H1 (cell line): ENCODE measurements at regions not wholly inside any gene's neighbourhood (a gene's known extent, or its start where the extent isn't known, plus 50 kb on each side); places are given as distances from the start of the nearest gene placed in this dataset.

ENCODE experiments used
- CTCF ChIA-PET: fragments of 300-600 bp; sonication (Branson Sonifier 250); formaldehyde crosslinking; loops from one replicate; lab custom pipeline; 2021; ENCODE audit not compliant: partially characterized antibody; lab: Charles Lee
- POLR2A ChIA-PET: fragments of 300-600 bp; sonication (Branson Sonifier 250); formaldehyde crosslinking; loops from one replicate; lab custom pipeline; 2021; ENCODE audit warnings: inconsistent platforms; ENCODE audit not compliant: partially characterized antibody; lab: Charles Lee
- DNase-seq, 2 experiments: peaks; one replicate each; pipeline versions ENCODE4 v3.0.0 to v3.0.0-alpha.2; 2010 to 2022; ENCODE audit warnings: low spot score in 2 of 2, low read depth in 1 of 2, mixed read lengths in 1 of 2
- FAIRE-seq: peaks from 2 replicates; lab custom pipeline; 2011; peaks lifted over from hg19 to GRCh38; lab: Jason Lieb, UNC
- H2AFZ ChIP-seq: 2 replicates; pipeline ENCODE4 v1.8.1; 2012; ENCODE audit warnings: low read length, inconsistent platforms
- H2AK5ac ChIP-seq: 2 replicates; pipeline ENCODE4 v1.6.1; 2013; ENCODE audit warnings: low read depth, low read length
- H2BK120ac ChIP-seq: replicated peaks from 2 replicates; pipeline ENCODE3; 2013; ENCODE audit warnings: low read depth, low read length, inconsistent platforms
- H2BK12ac ChIP-seq: 2 replicates; pipeline ENCODE4 v1.6.1; 2013; ENCODE audit warnings: low read depth, low read length
- H2BK15ac ChIP-seq: 2 replicates; pipeline ENCODE4 v1.6.1; 2013; ENCODE audit warnings: low read length
- H2BK20ac ChIP-seq: 2 replicates; pipeline ENCODE4 v1.6.1; 2013; ENCODE audit warnings: low read length
- H2BK5ac ChIP-seq: 2 replicates; pipeline ENCODE4 v1.6.1; 2013; ENCODE audit warnings: low read depth, low read length
- H3K14ac ChIP-seq: 2 replicates; pipeline ENCODE4 v1.6.1; 2013; ENCODE audit warnings: inconsistent platforms; ENCODE audit not compliant: insufficient read length
- H3K18ac ChIP-seq: 2 replicates; pipeline ENCODE4 v1.6.1; 2013; ENCODE audit warnings: low read length; ENCODE audit errors: extremely low read depth
- H3K23ac ChIP-seq: 2 replicates; pipeline ENCODE4 v1.6.1; 2013; ENCODE audit warnings: inconsistent platforms; ENCODE audit not compliant: insufficient read length
- H3K23me2 ChIP-seq: 2 replicates; pipeline ENCODE4 v1.6.1; 2013; ENCODE audit warnings: low read depth, low read length
- H3K27ac ChIP-seq: 2 replicates; pipeline ENCODE4 v1.6.1; 2011; ENCODE audit warnings: low read depth, low read length, inconsistent platforms
- H3K27me3 ChIP-seq, 4 experiments: replicated peaks in 1 of 4; 1 replicate in 1 of 4; 2 replicates in 3 of 4; pipeline versions ENCODE4 v1.6.1 to v1.8.1; 2011 to 2013; ENCODE audit warnings: low read length in 3 of 4, mild to moderate bottlenecking in 3 of 4, inconsistent platforms in 2 of 4, mixed read lengths in 2 of 4, moderate library complexity in 1 of 4; ENCODE audit not compliant: control insufficient read depth in 3 of 4, insufficient read depth in 3 of 4; ENCODE audit errors: extremely low read depth in 1 of 4
- H3K36me3 ChIP-seq, 4 experiments: 2 replicates each; pipeline versions ENCODE4 v1.6.1 to v1.8.1; 2011 to 2013; ENCODE audit warnings: mild to moderate bottlenecking in 4 of 4, low read length in 3 of 4, moderate library complexity in 2 of 4, control low read depth in 1 of 4, inconsistent platforms in 1 of 4; ENCODE audit not compliant: insufficient read depth in 4 of 4, control insufficient read depth in 2 of 4
- H3K4ac ChIP-seq: replicated peaks from 2 replicates; pipeline ENCODE3; 2013; ENCODE audit warnings: low read length, low read depth, mixed read lengths, inconsistent platforms; ENCODE audit not compliant: insufficient read length
- H3K4me1 ChIP-seq, 4 experiments: replicated peaks in 1 of 4; 1 replicate in 1 of 4; 2 replicates in 3 of 4; pipeline versions ENCODE4 v1.6.1 to v1.8.1; 2011 to 2013; ENCODE audit warnings: low read length in 3 of 4, inconsistent platforms in 2 of 4, mixed read lengths in 1 of 4; ENCODE audit not compliant: insufficient read depth in 4 of 4, control insufficient read depth in 3 of 4
- H3K4me2 ChIP-seq, 2 experiments: 2 replicates each; pipeline versions ENCODE4 v1.6.1 to v1.8.1; 2011 to 2013; ENCODE audit warnings: low read depth in 2 of 2, low read length in 2 of 2, control low read depth in 1 of 2, inconsistent platforms in 1 of 2, mild to moderate bottlenecking in 1 of 2; ENCODE audit not compliant: insufficient read depth in 1 of 2
- H3K4me3 ChIP-seq, 4 experiments: fragments of 200-600, 300-600 bp in 1 of 4; sonication (generic), shearing (Covaris generic), sonication (Bioruptor Twin) in 1 of 4; 2 replicates each; pipeline versions ENCODE4 v1.5.1 to v1.8.1; 2011 to 2016; ENCODE audit warnings: low read length in 4 of 4, low read depth in 3 of 4, control low read depth in 2 of 4, inconsistent platforms in 2 of 4, mild to moderate bottlenecking in 2 of 4, mixed read lengths in 1 of 4, moderate library complexity in 1 of 4; ENCODE audit not compliant: insufficient read depth in 2 of 4; ENCODE audit errors: extremely low read depth in 1 of 4
- H3K56ac ChIP-seq: replicated peaks from 2 replicates; pipeline ENCODE3; 2013; ENCODE audit warnings: low read depth, mild to moderate bottlenecking, mixed read lengths, low read length, inconsistent platforms; ENCODE audit not compliant: insufficient read length
- H3K79me1 ChIP-seq: 2 replicates; pipeline ENCODE4 v1.6.1; 2013; ENCODE audit warnings: low read depth, low read length, control low read depth
- H3K79me2 ChIP-seq, 2 experiments: 2 replicates each; pipeline versions ENCODE4 v1.6.1 to v1.8.1; 2012 to 2013; ENCODE audit warnings: low read length in 2 of 2, mild to moderate bottlenecking in 2 of 2, inconsistent platforms in 1 of 2; ENCODE audit not compliant: insufficient read depth in 2 of 2, control insufficient read depth in 1 of 2
- H3K9ac ChIP-seq, 4 experiments: replicated peaks in 1 of 4; 1 replicate in 1 of 4; 2 replicates in 3 of 4; pipeline versions ENCODE4 v1.6.1 to v1.8.1; 2011 to 2013; ENCODE audit warnings: low read depth in 3 of 4, low read length in 3 of 4, control low read depth in 2 of 4, mild to moderate bottlenecking in 2 of 4, moderate library complexity in 2 of 4, inconsistent platforms in 1 of 4; ENCODE audit errors: extremely low read depth in 1 of 4
- H3K9me3 ChIP-seq, 2 experiments: 2 replicates each; pipeline versions ENCODE4 v1.6.1 to v1.8.1; 2012 to 2013; ENCODE audit warnings: mild to moderate bottlenecking in 2 of 2, moderate library complexity in 2 of 2, control low read depth in 1 of 2, inconsistent platforms in 1 of 2, low read depth in 1 of 2, low read length in 1 of 2, mixed read lengths in 1 of 2; ENCODE audit not compliant: insufficient read depth in 2 of 2
- H4K20me1 ChIP-seq, 2 experiments: replicated peaks in 1 of 2; 2 replicates each; pipeline versions ENCODE3 to v1.8.1; 2011 to 2013; ENCODE audit warnings: inconsistent platforms in 2 of 2, low read length in 2 of 2, mild to moderate bottlenecking in 1 of 2; ENCODE audit not compliant: insufficient read depth in 2 of 2, control insufficient read depth in 1 of 2
- H4K5ac ChIP-seq: 2 replicates; pipeline ENCODE4 v1.6.1; 2013; ENCODE audit warnings: low read length, low read depth, mixed read lengths, inconsistent platforms; ENCODE audit not compliant: insufficient read length
- H4K8ac ChIP-seq: 2 replicates; pipeline ENCODE4 v1.8.0; 2013; ENCODE audit warnings: mild to moderate bottlenecking, moderate library complexity, low read length, inconsistent platforms; ENCODE audit not compliant: insufficient read depth; ENCODE audit errors: extremely low read depth
- H4K91ac ChIP-seq: replicated peaks from 2 replicates; pipeline ENCODE3; 2013; ENCODE audit warnings: low read length, mixed read lengths, inconsistent platforms; ENCODE audit not compliant: insufficient read length
- CREB1 ChIP-seq: IDR thresholded peaks from 2 replicates; pipeline ENCODE4 v1.6.1; 2012; ENCODE audit warnings: inconsistent platforms
- EZH2 ChIP-seq: fragments of 200-600 bp; sonication (generic); IDR thresholded peaks from 2 replicates; pipeline ENCODE4 v1.7.1; 2012; ENCODE audit warnings: low read depth, mild to moderate bottlenecking, moderate library complexity, low read length, inconsistent platforms; ENCODE audit not compliant: severe bottlenecking
- HDAC2 ChIP-seq, 2 experiments: fragments of 300-600 bp in 1 of 2; sonication (generic) in 1 of 2; IDR thresholded peaks; 2 replicates each; pipeline ENCODE4 v1.6.1; 2011 to 2012; ENCODE audit warnings: low read depth in 2 of 2, low read length in 2 of 2, mild to moderate bottlenecking in 2 of 2, moderate library complexity in 2 of 2, borderline replicate concordance in 1 of 2, inconsistent platforms in 1 of 2
- HDAC6 ChIP-seq: IDR thresholded peaks from one replicate; pipeline ENCODE4 v1.7.1; 2012; ENCODE audit warnings: low read depth, mild to moderate bottlenecking, inconsistent platforms, low read length, moderate library complexity
- SP4 ChIP-seq: IDR thresholded peaks from 2 replicates; pipeline ENCODE4 v1.6.1; 2012; ENCODE audit warnings: low read length, inconsistent platforms
- TBP ChIP-seq: IDR thresholded peaks from 2 replicates; pipeline ENCODE4 v1.6.1; 2011; ENCODE audit warnings: low read depth, low read length, improper control_type of control experiment
- WGBS, 2 experiments: shearing (Covaris generic) in 1 of 2; methylation state at CpG; one replicate each; pipeline versions ENCODE4 v1.1.6 to v1.1.7; 2013 to 2015; ENCODE audit warnings: low lambda C conversion rate in 2 of 2, mixed read lengths in 2 of 2, inconsistent platforms in 1 of 2, low coverage in 1 of 2, missing lambda C conversion rate in 1 of 2; ENCODE audit not compliant: insufficient replicate concordance in 2 of 2, insufficient coverage in 1 of 2, insufficient read length in 1 of 2; ENCODE audit errors: extremely low coverage in 1 of 2, missing lambda C conversion rate in 1 of 2; 5-methylcytosine and 5-hydroxymethylcytosine counted together
- TF ChIP-seq, protein P1 (sequence below): IDR thresholded peaks from 2 replicates; pipeline ENCODE4 v1.6.1; 2011; ENCODE audit warnings: low read depth, mild to moderate bottlenecking, low read length; ENCODE audit not compliant: insufficient read depth
- TF ChIP-seq, protein P2 (sequence below), 3 experiments: IDR thresholded peaks; 1 replicate in 2 of 3; 2 replicates in 1 of 3; pipeline versions ENCODE4 v1.5.1 to v1.6.1; 2011; ENCODE audit warnings: low read length in 3 of 3, mild to moderate bottlenecking in 3 of 3, inconsistent platforms in 2 of 3, low read depth in 1 of 3, moderate library complexity in 1 of 3; ENCODE audit not compliant: insufficient read depth in 1 of 3; ENCODE audit errors: control extremely low read depth in 1 of 3

DNA sequence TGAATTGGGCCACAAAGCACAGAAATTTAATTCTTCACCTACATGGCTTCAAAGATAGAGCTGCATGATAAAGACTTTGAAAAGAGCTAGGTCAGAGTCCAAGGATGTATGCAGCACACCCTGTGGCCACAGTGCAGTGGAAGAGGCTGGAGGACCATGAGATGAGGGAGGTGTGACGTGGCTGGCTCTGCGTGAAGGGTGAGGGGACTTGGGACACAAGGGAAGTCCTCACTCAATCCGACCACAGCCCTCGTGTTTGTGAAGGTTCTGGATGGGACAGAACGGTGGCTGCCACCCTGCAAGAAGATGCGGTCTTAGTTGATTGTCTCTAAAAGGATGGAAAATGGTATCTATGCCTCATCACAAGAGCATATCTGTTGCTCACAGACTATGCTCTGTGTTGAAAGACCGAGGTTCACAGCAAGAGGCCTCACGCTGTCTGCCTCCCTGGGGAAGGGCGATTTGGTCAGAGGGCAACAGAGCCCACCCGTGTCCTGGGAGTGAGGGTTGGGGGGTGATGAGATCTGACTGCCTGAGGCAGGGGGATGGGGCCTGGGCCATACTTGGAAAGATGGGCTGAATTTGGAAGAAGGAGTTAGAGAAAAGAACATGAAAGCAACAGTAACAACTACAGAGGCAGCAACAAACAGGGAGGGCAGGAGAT, 174.4 kb upstream of the SHH start:
- Histone ChIP-seq H4K8ac (no peak overlapping the region), H2BK12ac (no peak overlapping the region), H2BK20ac (no peak overlapping the region), H3K14ac (no peak overlapping the region), H4K91ac (no peak overlapping the region), H2AFZ (no peak overlapping the region), H3K27me3 (no peaks in the 10 kb centered on the region), H2BK5ac (no peak overlapping the region), H2BK15ac (no peak overlapping the region), H3K4ac (no peak overlapping the region), H3K79me2 (no peaks in the 10 kb centered on the region), H3K56ac (no peak overlapping the region), H4K20me1 (no peaks in the 10 kb centered on the region), H3K4me3 (no peak overlapping the region), H3K36me3 (no peaks in the 10 kb centered on the region), H3K27ac (no peak overlapping the region), H2BK120ac (no peak overlapping the region), H3K79me1 (no peaks in the 10 kb centered on the region), H3K18ac (no peak overlapping the region), H3K23ac (no peak overlapping the region), H2AK5ac (no peak overlapping the region), H3K4me1 (no peaks in the 10 kb centered on the region), H3K9ac (no peak overlapping the region), H3K4me2 (no peak overlapping the region), H3K9me3 (peaks cover 8 to 19% of the 10 kb centered on the region in 2 experiments; a peak in 2 of 4 replicates), H3K23me2 (peaks cover 3% of the 10 kb centered on the region; the same call in 1 of the 2 replicates), H4K5ac (no peak overlapping the region)
- FAIRE-seq, result no peak
- 89% methylated on average over 10 of the region's 10 CpGs; no CpG with 5 or more reads in 1 of the 2 experiments for WGBS, 2 experiments
- TF ChIP-seq EZH2, result no peak
- no peak for TF ChIP-seq HDAC6
- TF ChIP-seq CREB1, result no peak
- TF ChIP-seq HDAC2 (IDR thresholded peaks at IDR 0.05; ENCODE audit: borderline replicate concordance in 1 of 2, low read depth in 2 of 2, low read length in 2 of 2), result no peak
- TF ChIP-seq SP4, result no peak
- no peak for TF ChIP-seq TBP
- TF ChIP-seq, protein P1, sequence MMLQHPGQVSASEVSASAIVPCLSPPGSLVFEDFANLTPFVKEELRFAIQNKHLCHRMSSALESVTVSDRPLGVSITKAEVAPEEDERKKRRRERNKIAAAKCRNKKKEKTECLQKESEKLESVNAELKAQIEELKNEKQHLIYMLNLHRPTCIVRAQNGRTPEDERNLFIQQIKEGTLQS, result no peak
- TF ChIP-seq, protein P2, sequence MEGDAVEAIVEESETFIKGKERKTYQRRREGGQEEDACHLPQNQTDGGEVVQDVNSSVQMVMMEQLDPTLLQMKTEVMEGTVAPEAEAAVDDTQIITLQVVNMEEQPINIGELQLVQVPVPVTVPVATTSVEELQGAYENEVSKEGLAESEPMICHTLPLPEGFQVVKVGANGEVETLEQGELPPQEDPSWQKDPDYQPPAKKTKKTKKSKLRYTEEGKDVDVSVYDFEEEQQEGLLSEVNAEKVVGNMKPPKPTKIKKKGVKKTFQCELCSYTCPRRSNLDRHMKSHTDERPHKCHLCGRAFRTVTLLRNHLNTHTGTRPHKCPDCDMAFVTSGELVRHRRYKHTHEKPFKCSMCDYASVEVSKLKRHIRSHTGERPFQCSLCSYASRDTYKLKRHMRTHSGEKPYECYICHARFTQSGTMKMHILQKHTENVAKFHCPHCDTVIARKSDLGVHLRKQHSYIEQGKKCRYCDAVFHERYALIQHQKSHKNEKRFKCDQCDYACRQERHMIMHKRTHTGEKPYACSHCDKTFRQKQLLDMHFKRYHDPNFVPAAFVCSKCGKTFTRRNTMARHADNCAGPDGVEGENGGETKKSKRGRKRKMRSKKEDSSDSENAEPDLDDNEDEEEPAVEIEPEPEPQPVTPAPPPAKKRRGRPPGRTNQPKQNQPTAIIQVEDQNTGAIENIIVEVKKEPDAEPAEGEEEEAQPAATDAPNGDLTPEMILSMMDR (IDR thresholded peaks at IDR 0.05; ENCODE audit: control extremely low read depth in 1 of 3, insufficient read depth in 1 of 3, low read depth in 1 of 3, low read length in 3 of 3), result peak in 1 of 3 experiments; percentile 1; a peak in 1 of 4 replicates
- CTCF ChIA-PET, result interaction anchor here (0.9 to 1.1 kb wide), 2 partner anchors 74 to 108 kb away, joined by 3 read pairs; no protein-coding TSS in a partner anchor
- peak in 1 of 2 experiments; percentile 16 for DNase-seq
- POLR2A ChIA-PET, result no interaction called here
